DMS153 treated with DMSO at 0.1 percent for 48 hours (cell line): ENCODE measurements at regions not wholly inside any gene's neighbourhood (a gene's known extent, or its start where the extent isn't known, plus 50 kb on each side); places are given as distances from the start of the nearest gene placed in this dataset.
A peak's percentile ranks its signal among the peaks of the same experiment; 100 is the strongest.

Experiments used
- DNase-seq: peaks from one replicate; lab custom pipeline; 2025; ENCODE audit not compliant: unreplicated experiment; lab: John Stamatoyannopoulos, UW

GRCh38 chr17:71302721-71303549, 817.9 kb upstream of the SOX9 start:
- no peak for DNase-seq

GRCh38 chr17:71304498-71305158, 816.2 kb upstream of the SOX9 start:
- DNase-seq, result no peak

- DNase-seq, result no peak
Measured at GRCh38 chr17:71313866-71314265, 807.0 kb upstream of the SOX9 start.

- DNase-seq, result no peak
Measured at GRCh38 chr17:71315568-71315967, 805.3 kb upstream of the SOX9 start.

- peak; percentile 6 for DNase-seq
Measured at GRCh38 chr17:71316176-71316897, 804.5 kb upstream of the SOX9 start.

GRCh38 chr17:71320009-71320796, 800.6 kb upstream of the SOX9 start:
- DNase-seq, result no peak

GRCh38 chr17:71325117-71325516, 795.7 kb upstream of the SOX9 start:
- no peak for DNase-seq

GRCh38 chr17:71325886-71326285, 794.9 kb upstream of the SOX9 start:
- DNase-seq, result no peak

- DNase-seq, result no peak
Measured at GRCh38 chr17:71327376-71328059, 793.3 kb upstream of the SOX9 start.

- DNase-seq, result peak; percentile 34
Measured at GRCh38 chr17:71329310-71330098, 791.3 kb upstream of the SOX9 start.

GRCh38 chr17:71330099-71330375, 790.8 kb upstream of the SOX9 start:
- no peak for DNase-seq

GRCh38 chr17:71331754-71332325, 789.0 kb upstream of the SOX9 start:
- DNase-seq, result no peak

GRCh38 chr17:71334048-71334751, 786.6 kb upstream of the SOX9 start:
- no peak for DNase-seq

- DNase-seq, result no peak
Measured at GRCh38 chr17:71335212-71335611, 785.6 kb upstream of the SOX9 start.

- no peak for DNase-seq
Measured at GRCh38 chr17:71337938-71338337, 782.9 kb upstream of the SOX9 start.

- DNase-seq, result no peak
Measured at GRCh38 chr17:71338396-71338795, 782.4 kb upstream of the SOX9 start.

- no peak for DNase-seq
Measured at GRCh38 chr17:71339206-71339605, 781.6 kb upstream of the SOX9 start.

GRCh38 chr17:71342737-71343136, 778.1 kb upstream of the SOX9 start:
- DNase-seq, result no peak
